Testis (tissue), 2 donors: ENCODE measurements at regions not wholly inside any gene's neighbourhood (a gene's known extent, or its start where the extent isn't known, plus 50 kb on each side); places are given as distances from the start of the nearest gene placed in this dataset.

Source experiments
- POLR2A ChIP-seq: fragments of 450-650 bp; IDR thresholded peaks from one replicate; pipeline ENCODE4 v1.6.1; 2017; ENCODE audit warnings: antibody characterized with exemption, mild to moderate bottlenecking, moderate library complexity
- TF ChIP-seq, protein P1 (sequence below), 3 experiments: fragments of 450-650 bp in 2 of 3; fragments of 200-600 bp in 1 of 3; sonication (generic) in 1 of 3; IDR thresholded peaks; one replicate each; pipeline ENCODE4 v1.5.1; 2016 to 2019; ENCODE audit warnings: antibody characterized with exemption in 3 of 3, mild to moderate bottlenecking in 2 of 3, moderate library complexity in 1 of 3

DNA sequence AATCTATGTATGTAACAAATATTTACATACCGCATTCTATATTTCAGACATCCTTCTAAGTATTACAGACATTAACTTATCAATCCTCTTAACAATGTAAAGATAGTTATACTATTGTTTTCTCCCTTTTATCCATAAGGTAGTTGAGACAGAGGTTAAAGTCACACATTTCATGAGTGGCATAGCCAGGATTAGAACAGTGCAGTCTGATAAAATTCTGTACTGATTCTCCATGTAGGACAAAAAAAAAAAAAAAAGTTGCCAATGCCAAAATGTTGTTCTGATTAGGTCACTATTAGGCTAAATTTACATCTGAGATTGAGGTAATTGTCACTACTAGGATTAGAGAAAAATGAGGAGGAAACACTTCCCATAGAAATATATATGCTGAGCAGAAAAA, 629.2 kb downstream of the OTOL1 start:
- no peak for TF ChIP-seq POLR2A
- TF ChIP-seq, protein P1, sequence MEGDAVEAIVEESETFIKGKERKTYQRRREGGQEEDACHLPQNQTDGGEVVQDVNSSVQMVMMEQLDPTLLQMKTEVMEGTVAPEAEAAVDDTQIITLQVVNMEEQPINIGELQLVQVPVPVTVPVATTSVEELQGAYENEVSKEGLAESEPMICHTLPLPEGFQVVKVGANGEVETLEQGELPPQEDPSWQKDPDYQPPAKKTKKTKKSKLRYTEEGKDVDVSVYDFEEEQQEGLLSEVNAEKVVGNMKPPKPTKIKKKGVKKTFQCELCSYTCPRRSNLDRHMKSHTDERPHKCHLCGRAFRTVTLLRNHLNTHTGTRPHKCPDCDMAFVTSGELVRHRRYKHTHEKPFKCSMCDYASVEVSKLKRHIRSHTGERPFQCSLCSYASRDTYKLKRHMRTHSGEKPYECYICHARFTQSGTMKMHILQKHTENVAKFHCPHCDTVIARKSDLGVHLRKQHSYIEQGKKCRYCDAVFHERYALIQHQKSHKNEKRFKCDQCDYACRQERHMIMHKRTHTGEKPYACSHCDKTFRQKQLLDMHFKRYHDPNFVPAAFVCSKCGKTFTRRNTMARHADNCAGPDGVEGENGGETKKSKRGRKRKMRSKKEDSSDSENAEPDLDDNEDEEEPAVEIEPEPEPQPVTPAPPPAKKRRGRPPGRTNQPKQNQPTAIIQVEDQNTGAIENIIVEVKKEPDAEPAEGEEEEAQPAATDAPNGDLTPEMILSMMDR (IDR thresholded peaks at IDR 0.05), result no peak
